Ascending aorta (tissue), 2 donors: ENCODE measurements at regions not wholly inside any gene's neighbourhood (a gene's known extent, or its start where the extent isn't known, plus 50 kb on each side); places are given as distances from the start of the nearest gene placed in this dataset.
"Not testable (repeated sequence)": the region's sequence is repeated elsewhere in the genome, so short reads cannot be mapped to it uniquely, and the experiment has no call there.

Experiments
- DNase-seq, 2 donors: peaks; one replicate each; pipeline ENCODE4 v3.0.0-alpha.2; 2019; ENCODE audit warnings: low spot score in 2 of 2
- H3K27ac ChIP-seq, 2 donors: fragments of 200-600 bp; sonication (generic); one replicate each; pipeline ENCODE4 v1.5.1; 2016 to 2017; ENCODE audit warnings: mild to moderate bottlenecking in 1 of 2
- H3K27me3 ChIP-seq: fragments of 200-600 bp; sonication (generic); one replicate; pipeline ENCODE4 v1.5.1; 2017
- H3K36me3 ChIP-seq, 2 donors: fragments of 200-600 bp; sonication (generic); one replicate each; pipeline ENCODE4 v1.5.1; 2016
- H3K4me1 ChIP-seq, 2 donors: fragments of 200-600 bp; sonication (generic); one replicate each; pipeline ENCODE4 v1.5.1; 2016 to 2017; ENCODE audit warnings: mild to moderate bottlenecking in 1 of 2
- H3K4me3 ChIP-seq, 2 donors: fragments of 200-600 bp; sonication (generic); one replicate each; pipeline ENCODE4 v1.5.1; 2016 to 2017; ENCODE audit warnings: mild to moderate bottlenecking in 1 of 2
- H3K9me3 ChIP-seq, 2 donors: fragments of 200-600 bp; sonication (generic); one replicate each; pipeline ENCODE4 v1.5.1; 2016
- CTCF ChIP-seq, 3 experiments: fragments of 200-600 bp in 2 of 3; fragments of 450-650 bp in 1 of 3; sonication (generic) in 2 of 3; IDR thresholded peaks; one replicate each; pipeline ENCODE4 v1.5.1; 2016 to 2019; ENCODE audit warnings: antibody characterized with exemption in 3 of 3, mild to moderate bottlenecking in 1 of 3, moderate library complexity in 1 of 3
- intact Hi-C: fragments of 100-400 bp; cut with DNase I; formaldehyde crosslinking; loops from one replicate; pipeline ENCODE4 v1.15.1; 2023

- H3K9me3 ChIP-seq = no peaks in the 10 kb centered on the region
- no peak overlapping the region for H3K27ac ChIP-seq
- no peaks in the 10 kb centered on the region for H3K27me3 ChIP-seq
- no peak for DNase-seq
- no peaks in the 10 kb centered on the region for H3K36me3 ChIP-seq
- no peaks in the 10 kb centered on the region for H3K4me1 ChIP-seq
- intact Hi-C loops = no loop called here
- no peak for TF ChIP-seq CTCF (IDR thresholded peaks at IDR 0.05)
- H3K4me3 ChIP-seq = no peak overlapping the region
Measured at GRCh38 chr10:34957531-34957930, 132.6 kb downstream of the CUL2 start.

- H3K36me3 ChIP-seq = no peaks in the 10 kb centered on the region
- DNase-seq = no peak
- no peaks in the 10 kb centered on the region for H3K27me3 ChIP-seq
- no peak overlapping the region for H3K27ac ChIP-seq
- H3K4me3 ChIP-seq = no peak overlapping the region
- H3K9me3 ChIP-seq = no peaks in the 10 kb centered on the region
- no peaks in the 10 kb centered on the region for H3K4me1 ChIP-seq
- intact Hi-C loops = no loop called here
- no peak for TF ChIP-seq CTCF (IDR thresholded peaks at IDR 0.05)
Measured at GRCh38 chr10:34956756-34957155, 133.4 kb downstream of the CUL2 start.

GRCh38 chr10:34955391-34955790 is 134.8 kb downstream of the CUL2 start:
- no peak for TF ChIP-seq CTCF (IDR thresholded peaks at IDR 0.05)
- Histone ChIP-seq H3K4me1 (no peaks in the 10 kb centered on the region), H3K27me3 (no peaks in the 10 kb centered on the region), H3K36me3 (no peaks in the 10 kb centered on the region), H3K4me3 (no peak overlapping the region), H3K9me3 (no peaks in the 10 kb centered on the region), H3K27ac (no peak overlapping the region)
- intact Hi-C loops = no loop called here
- no peak for DNase-seq

- intact Hi-C loops = no loop called here
- Histone ChIP-seq H3K27ac (no peak overlapping the region), H3K36me3 (no peaks in the 10 kb centered on the region), H3K4me3 (no peak overlapping the region), H3K27me3 (no peaks in the 10 kb centered on the region), H3K9me3 (no peaks in the 10 kb centered on the region), H3K4me1 (no peaks in the 10 kb centered on the region)
- no peak for DNase-seq
- TF ChIP-seq CTCF (IDR thresholded peaks at IDR 0.05) = no peak
Measured at GRCh38 chr10:34954142-34954541, 136.0 kb downstream of the CUL2 start.

GRCh38 chr10:34951263-34951887 is 136.3 kb upstream of the PARD3 start:
- H3K36me3 ChIP-seq, H3K27ac ChIP-seq, DNase-seq, H3K4me3 ChIP-seq, H3K4me1 ChIP-seq, H3K9me3 ChIP-seq, H3K27me3 ChIP-seq, intact Hi-C loops: not testable (repeated sequence)

- H3K36me3 ChIP-seq, H3K9me3 ChIP-seq, H3K4me1 ChIP-seq, H3K27me3 ChIP-seq, DNase-seq, intact Hi-C loops, H3K27ac ChIP-seq, H3K4me3 ChIP-seq: not testable (repeated sequence)
Measured at GRCh38 chr10:34945951-34946522, 130.9 kb upstream of the PARD3 start.
